GM19099 (cell line): ENCODE measurements at regions not wholly inside any gene's neighbourhood (a gene's known extent, or its start where the extent isn't known, plus 50 kb on each side); places are given as distances from the start of the nearest gene placed in this dataset.

Source experiments
- POLR2A ChIP-seq: IDR thresholded peaks from 3 replicates; pipeline ENCODE4 v1.6.1; 2011; ENCODE audit warnings: low read depth; ENCODE audit not compliant: insufficient read length; ENCODE audit errors: extremely low read depth

GRCh38 chr4:116811730-116812129 is 273.6 kb downstream of the TRAM1L1 start:
- TF ChIP-seq POLR2A = no peak

- TF ChIP-seq POLR2A = no peak
Measured at GRCh38 chr4:116796022-116796421, 289.4 kb downstream of the TRAM1L1 start.

- no peak for TF ChIP-seq POLR2A
Measured at GRCh38 chr4:116788723-116789122, 296.7 kb downstream of the TRAM1L1 start.

- TF ChIP-seq POLR2A = no peak
Measured at GRCh38 chr4:116755051-116755450, 330.3 kb downstream of the TRAM1L1 start.

- TF ChIP-seq POLR2A = no peak
Measured at GRCh38 chr4:116752027-116752426, 333.3 kb downstream of the TRAM1L1 start.

GRCh38 chr4:116736756-116737155 is 348.6 kb downstream of the TRAM1L1 start:
- no peak for TF ChIP-seq POLR2A

- TF ChIP-seq POLR2A = no peak
Measured at GRCh38 chr4:116734178-116734577, 351.2 kb downstream of the TRAM1L1 start.

- no peak for TF ChIP-seq POLR2A
Measured at GRCh38 chr4:116733370-116733769, 352.0 kb downstream of the TRAM1L1 start.

GRCh38 chr4:116726523-116726922 is 358.9 kb downstream of the TRAM1L1 start:
- TF ChIP-seq POLR2A = no peak

GRCh38 chr4:116724249-116724648 is 361.1 kb downstream of the TRAM1L1 start:
- no peak for TF ChIP-seq POLR2A

GRCh38 chr4:116705466-116705865 is 379.9 kb downstream of the TRAM1L1 start:
- no peak for TF ChIP-seq POLR2A

- no peak for TF ChIP-seq POLR2A
Measured at GRCh38 chr4:116702949-116703348, 382.4 kb downstream of the TRAM1L1 start.

GRCh38 chr4:116688536-116688935 is 396.8 kb downstream of the TRAM1L1 start:
- no peak for TF ChIP-seq POLR2A

- no peak for TF ChIP-seq POLR2A
Measured at GRCh38 chr4:116668190-116668589, 417.2 kb downstream of the TRAM1L1 start.

- TF ChIP-seq POLR2A = no peak
Measured at GRCh38 chr4:116665716-116666115, 419.7 kb downstream of the TRAM1L1 start.

GRCh38 chr4:116664198-116664597 is 421.2 kb downstream of the TRAM1L1 start:
- TF ChIP-seq POLR2A = no peak

GRCh38 chr4:116639070-116639577 is 446.3 kb downstream of the TRAM1L1 start:
- no peak for TF ChIP-seq POLR2A

GRCh38 chr4:116638592-116638991 is 446.8 kb downstream of the TRAM1L1 start:
- TF ChIP-seq POLR2A = no peak

GRCh38 chr4:116636917-116637316 is 448.5 kb downstream of the TRAM1L1 start:
- no peak for TF ChIP-seq POLR2A
